ENCODE measurements at regions not wholly inside any gene's neighbourhood (a gene's known extent, or its start where the extent isn't known, plus 50 kb on each side); places are given as distances from the start of the nearest gene placed in this dataset.

DNA sequence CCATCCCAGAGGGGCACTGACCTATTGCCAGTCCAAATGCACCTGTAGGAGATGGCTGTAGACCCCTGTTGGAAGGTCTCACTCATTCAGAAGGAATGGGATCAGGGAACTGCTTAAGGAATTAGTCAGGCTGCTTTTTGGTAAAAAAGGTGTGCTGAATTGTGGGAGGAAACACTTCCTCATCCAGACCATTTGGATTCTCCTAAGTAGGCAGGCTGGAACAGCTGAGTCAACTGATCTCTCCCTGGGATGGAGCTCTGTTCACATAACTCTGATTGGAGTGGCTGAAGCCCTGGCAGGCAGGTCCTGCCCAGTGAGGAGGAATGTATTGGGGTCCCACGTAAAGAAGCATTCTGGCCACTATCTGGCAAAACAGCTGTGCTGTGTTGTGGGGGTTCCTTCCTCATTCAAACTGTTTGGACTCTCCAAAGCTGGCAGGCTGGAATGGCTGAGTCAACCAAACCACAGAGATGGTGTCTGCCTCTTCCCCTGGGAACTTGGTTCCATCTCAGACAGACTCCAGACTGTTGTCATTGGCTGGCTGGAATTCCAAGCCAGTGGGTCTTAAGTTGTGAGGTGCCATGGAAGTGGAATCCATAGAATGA, 70.7 kb upstream of the PDC start (continued):
- TF ChIP-seq EZH2phosphoT487 (IDR thresholded peaks at IDR 0.05; ENCODE audit: borderline replicate concordance), result no peak

GRCh38 chr1:186530109-186530508, 69.2 kb upstream of the PDC start:
- no peaks in the 10 kb centered on the region for H3K79me2 ChIP-seq (ENCODE audit: insufficient read depth, low read length)
- H3K27me3 ChIP-seq (ENCODE audit: insufficient read depth, low read length), result no peaks in the 10 kb centered on the region
- no peak overlapping the region for H2AFZ ChIP-seq (ENCODE audit: low read depth, low read length, poor library complexity, severe bottlenecking)
- POLR2A ChIA-PET, result no interaction called here
- H3K9me3 ChIP-seq (ENCODE audit: control insufficient read depth in 1 of 2, insufficient read depth in 1 of 2, low read depth in 1 of 2, low read length in 2 of 2), result no peaks in the 10 kb centered on the region
- H3K9ac ChIP-seq (ENCODE audit: low read length), result no peak overlapping the region
- H3K27ac ChIP-seq (ENCODE audit: low read depth, low read length), result no peak overlapping the region
- TF ChIP-seq, protein P1, sequence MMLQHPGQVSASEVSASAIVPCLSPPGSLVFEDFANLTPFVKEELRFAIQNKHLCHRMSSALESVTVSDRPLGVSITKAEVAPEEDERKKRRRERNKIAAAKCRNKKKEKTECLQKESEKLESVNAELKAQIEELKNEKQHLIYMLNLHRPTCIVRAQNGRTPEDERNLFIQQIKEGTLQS (IDR thresholded peaks at IDR 0.05), result no peak
- TF ChIP-seq SRF (IDR thresholded peaks at IDR 0.05; ENCODE audit: low read depth) (no peak), POLR2A (IDR thresholded peaks at IDR 0.05; ENCODE audit: borderline replicate concordance, extremely low read depth, insufficient read depth, insufficient read length) (no peak), SP1 (IDR thresholded peaks at IDR 0.05; ENCODE audit: low read depth) (no peak), SIN3A (IDR thresholded peaks at IDR 0.05; ENCODE audit: low read depth) (no peak), EGR1 (IDR thresholded peaks at IDR 0.05; ENCODE audit: low read depth) (no peak), REST (IDR thresholded peaks at IDR 0.05; ENCODE audit: low read depth) (no peak)
- TF ChIP-seq, protein P2, sequence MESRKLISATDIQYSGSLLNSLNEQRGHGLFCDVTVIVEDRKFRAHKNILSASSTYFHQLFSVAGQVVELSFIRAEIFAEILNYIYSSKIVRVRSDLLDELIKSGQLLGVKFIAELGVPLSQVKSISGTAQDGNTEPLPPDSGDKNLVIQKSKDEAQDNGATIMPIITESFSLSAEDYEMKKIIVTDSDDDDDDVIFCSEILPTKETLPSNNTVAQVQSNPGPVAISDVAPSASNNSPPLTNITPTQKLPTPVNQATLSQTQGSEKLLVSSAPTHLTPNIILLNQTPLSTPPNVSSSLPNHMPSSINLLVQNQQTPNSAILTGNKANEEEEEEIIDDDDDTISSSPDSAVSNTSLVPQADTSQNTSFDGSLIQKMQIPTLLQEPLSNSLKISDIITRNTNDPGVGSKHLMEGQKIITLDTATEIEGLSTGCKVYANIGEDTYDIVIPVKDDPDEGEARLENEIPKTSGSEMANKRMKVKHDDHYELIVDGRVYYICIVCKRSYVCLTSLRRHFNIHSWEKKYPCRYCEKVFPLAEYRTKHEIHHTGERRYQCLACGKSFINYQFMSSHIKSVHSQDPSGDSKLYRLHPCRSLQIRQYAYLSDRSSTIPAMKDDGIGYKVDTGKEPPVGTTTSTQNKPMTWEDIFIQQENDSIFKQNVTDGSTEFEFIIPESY (IDR thresholded peaks at IDR 0.05; ENCODE audit: extremely low read depth, insufficient replicate concordance, low read length), result no peak
- RAD21 ChIA-PET (ENCODE audit: low non-redundant PET in 1 of 2, low total read pairs in 2 of 2, uncharacterized antibody in 2 of 2, unreplicated experiment in 2 of 2), result no interaction called here
- no peak overlapping the region for H3K4me2 ChIP-seq (ENCODE audit: low read length)
- intact Hi-C loops (cut with micrococcal nuclease), result no loop called here
- BruUV-seq (replicated peaks), result no TSS peak
- DNase-seq (ENCODE audit: low read depth, low spot score) (no peak), ATAC-seq (no peak)
- no peaks in the 10 kb centered on the region for H3K4me1 ChIP-seq (ENCODE audit: control insufficient read depth in 1 of 2, insufficient read depth in 2 of 2, low read length in 2 of 2)
- no peaks in the 10 kb centered on the region; the same call in 1 of the 2 replicates for H4K20me1 ChIP-seq (ENCODE audit: insufficient read depth)
- H3K36me3 ChIP-seq (ENCODE audit: control insufficient read depth in 1 of 2, insufficient read depth in 2 of 2, low read length in 2 of 2), result no peaks in the 10 kb centered on the region
- no peak overlapping the region for H3K4me3 ChIP-seq (replicated peaks in 1 of 2; ENCODE audit: low read depth in 1 of 2, low read length in 2 of 2)
- H3K9me2 ChIP-seq (ENCODE audit: insufficient read depth), result 0 out of 2 replicates have a peak, but pooled peaks cover 2% of the 10 kb centered on the region
- CTCF ChIA-PET, result no interaction called here

All from HCT116 (cell line).